H1 (cell line): ENCODE measurements at regions not wholly inside any gene's neighbourhood (a gene's known extent, or its start where the extent isn't known, plus 50 kb on each side); places are given as distances from the start of the nearest gene placed in this dataset.

ENCODE experiments used
- CTCF ChIA-PET: fragments of 300-600 bp; sonication (Branson Sonifier 250); formaldehyde crosslinking; loops from one replicate; lab custom pipeline; 2021; ENCODE audit not compliant: partially characterized antibody; lab: Charles Lee
- POLR2A ChIA-PET: fragments of 300-600 bp; sonication (Branson Sonifier 250); formaldehyde crosslinking; loops from one replicate; lab custom pipeline; 2021; ENCODE audit warnings: inconsistent platforms; ENCODE audit not compliant: partially characterized antibody; lab: Charles Lee
- DNase-seq, 2 experiments: peaks; one replicate each; pipeline versions ENCODE4 v3.0.0 to v3.0.0-alpha.2; 2010 to 2022; ENCODE audit warnings: low spot score in 2 of 2, low read depth in 1 of 2, mixed read lengths in 1 of 2
- FAIRE-seq: peaks from 2 replicates; lab custom pipeline; 2011; peaks lifted over from hg19 to GRCh38; lab: Jason Lieb, UNC
- H2AFZ ChIP-seq: 2 replicates; pipeline ENCODE4 v1.8.1; 2012; ENCODE audit warnings: low read length, inconsistent platforms
- H2AK5ac ChIP-seq: 2 replicates; pipeline ENCODE4 v1.6.1; 2013; ENCODE audit warnings: low read depth, low read length
- H2BK120ac ChIP-seq: replicated peaks from 2 replicates; pipeline ENCODE3; 2013; ENCODE audit warnings: low read depth, low read length, inconsistent platforms
- H2BK12ac ChIP-seq: 2 replicates; pipeline ENCODE4 v1.6.1; 2013; ENCODE audit warnings: low read depth, low read length
- H2BK15ac ChIP-seq: 2 replicates; pipeline ENCODE4 v1.6.1; 2013; ENCODE audit warnings: low read length
- H2BK20ac ChIP-seq: 2 replicates; pipeline ENCODE4 v1.6.1; 2013; ENCODE audit warnings: low read length
- H2BK5ac ChIP-seq: 2 replicates; pipeline ENCODE4 v1.6.1; 2013; ENCODE audit warnings: low read depth, low read length
- H3K14ac ChIP-seq: 2 replicates; pipeline ENCODE4 v1.6.1; 2013; ENCODE audit warnings: inconsistent platforms; ENCODE audit not compliant: insufficient read length
- H3K18ac ChIP-seq: 2 replicates; pipeline ENCODE4 v1.6.1; 2013; ENCODE audit warnings: low read length; ENCODE audit errors: extremely low read depth
- H3K23ac ChIP-seq: 2 replicates; pipeline ENCODE4 v1.6.1; 2013; ENCODE audit warnings: inconsistent platforms; ENCODE audit not compliant: insufficient read length
- H3K23me2 ChIP-seq: 2 replicates; pipeline ENCODE4 v1.6.1; 2013; ENCODE audit warnings: low read depth, low read length
- H3K27ac ChIP-seq: 2 replicates; pipeline ENCODE4 v1.6.1; 2011; ENCODE audit warnings: low read depth, low read length, inconsistent platforms
- H3K27me3 ChIP-seq, 4 experiments: replicated peaks in 1 of 4; 1 replicate in 1 of 4; 2 replicates in 3 of 4; pipeline versions ENCODE4 v1.6.1 to v1.8.1; 2011 to 2013; ENCODE audit warnings: low read length in 3 of 4, mild to moderate bottlenecking in 3 of 4, inconsistent platforms in 2 of 4, mixed read lengths in 2 of 4, moderate library complexity in 1 of 4; ENCODE audit not compliant: control insufficient read depth in 3 of 4, insufficient read depth in 3 of 4; ENCODE audit errors: extremely low read depth in 1 of 4
- H3K36me3 ChIP-seq, 4 experiments: 2 replicates each; pipeline versions ENCODE4 v1.6.1 to v1.8.1; 2011 to 2013; ENCODE audit warnings: mild to moderate bottlenecking in 4 of 4, low read length in 3 of 4, moderate library complexity in 2 of 4, control low read depth in 1 of 4, inconsistent platforms in 1 of 4; ENCODE audit not compliant: insufficient read depth in 4 of 4, control insufficient read depth in 2 of 4
- H3K4ac ChIP-seq: replicated peaks from 2 replicates; pipeline ENCODE3; 2013; ENCODE audit warnings: low read length, low read depth, mixed read lengths, inconsistent platforms; ENCODE audit not compliant: insufficient read length
- H3K4me1 ChIP-seq, 4 experiments: replicated peaks in 1 of 4; 1 replicate in 1 of 4; 2 replicates in 3 of 4; pipeline versions ENCODE4 v1.6.1 to v1.8.1; 2011 to 2013; ENCODE audit warnings: low read length in 3 of 4, inconsistent platforms in 2 of 4, mixed read lengths in 1 of 4; ENCODE audit not compliant: insufficient read depth in 4 of 4, control insufficient read depth in 3 of 4
- H3K4me2 ChIP-seq, 2 experiments: 2 replicates each; pipeline versions ENCODE4 v1.6.1 to v1.8.1; 2011 to 2013; ENCODE audit warnings: low read depth in 2 of 2, low read length in 2 of 2, control low read depth in 1 of 2, inconsistent platforms in 1 of 2, mild to moderate bottlenecking in 1 of 2; ENCODE audit not compliant: insufficient read depth in 1 of 2
- H3K4me3 ChIP-seq, 4 experiments: fragments of 200-600, 300-600 bp in 1 of 4; sonication (generic), shearing (Covaris generic), sonication (Bioruptor Twin) in 1 of 4; 2 replicates each; pipeline versions ENCODE4 v1.5.1 to v1.8.1; 2011 to 2016; ENCODE audit warnings: low read length in 4 of 4, low read depth in 3 of 4, control low read depth in 2 of 4, inconsistent platforms in 2 of 4, mild to moderate bottlenecking in 2 of 4, mixed read lengths in 1 of 4, moderate library complexity in 1 of 4; ENCODE audit not compliant: insufficient read depth in 2 of 4; ENCODE audit errors: extremely low read depth in 1 of 4
- H3K56ac ChIP-seq: replicated peaks from 2 replicates; pipeline ENCODE3; 2013; ENCODE audit warnings: low read depth, mild to moderate bottlenecking, mixed read lengths, low read length, inconsistent platforms; ENCODE audit not compliant: insufficient read length
- H3K79me1 ChIP-seq: 2 replicates; pipeline ENCODE4 v1.6.1; 2013; ENCODE audit warnings: low read depth, low read length, control low read depth
- H3K79me2 ChIP-seq, 2 experiments: 2 replicates each; pipeline versions ENCODE4 v1.6.1 to v1.8.1; 2012 to 2013; ENCODE audit warnings: low read length in 2 of 2, mild to moderate bottlenecking in 2 of 2, inconsistent platforms in 1 of 2; ENCODE audit not compliant: insufficient read depth in 2 of 2, control insufficient read depth in 1 of 2
- H3K9ac ChIP-seq, 4 experiments: replicated peaks in 1 of 4; 1 replicate in 1 of 4; 2 replicates in 3 of 4; pipeline versions ENCODE4 v1.6.1 to v1.8.1; 2011 to 2013; ENCODE audit warnings: low read depth in 3 of 4, low read length in 3 of 4, control low read depth in 2 of 4, mild to moderate bottlenecking in 2 of 4, moderate library complexity in 2 of 4, inconsistent platforms in 1 of 4; ENCODE audit errors: extremely low read depth in 1 of 4
- H3K9me3 ChIP-seq, 2 experiments: 2 replicates each; pipeline versions ENCODE4 v1.6.1 to v1.8.1; 2012 to 2013; ENCODE audit warnings: mild to moderate bottlenecking in 2 of 2, moderate library complexity in 2 of 2, control low read depth in 1 of 2, inconsistent platforms in 1 of 2, low read depth in 1 of 2, low read length in 1 of 2, mixed read lengths in 1 of 2; ENCODE audit not compliant: insufficient read depth in 2 of 2
- H4K20me1 ChIP-seq, 2 experiments: replicated peaks in 1 of 2; 2 replicates each; pipeline versions ENCODE3 to v1.8.1; 2011 to 2013; ENCODE audit warnings: inconsistent platforms in 2 of 2, low read length in 2 of 2, mild to moderate bottlenecking in 1 of 2; ENCODE audit not compliant: insufficient read depth in 2 of 2, control insufficient read depth in 1 of 2
- H4K5ac ChIP-seq: 2 replicates; pipeline ENCODE4 v1.6.1; 2013; ENCODE audit warnings: low read length, low read depth, mixed read lengths, inconsistent platforms; ENCODE audit not compliant: insufficient read length
- H4K8ac ChIP-seq: 2 replicates; pipeline ENCODE4 v1.8.0; 2013; ENCODE audit warnings: mild to moderate bottlenecking, moderate library complexity, low read length, inconsistent platforms; ENCODE audit not compliant: insufficient read depth; ENCODE audit errors: extremely low read depth
- H4K91ac ChIP-seq: replicated peaks from 2 replicates; pipeline ENCODE3; 2013; ENCODE audit warnings: low read length, mixed read lengths, inconsistent platforms; ENCODE audit not compliant: insufficient read length
- BCL11A ChIP-seq, 2 experiments: IDR thresholded peaks; one replicate each; pipeline ENCODE4 v1.6.1; 2011; ENCODE audit warnings: low read depth in 2 of 2, low read length in 2 of 2, mild to moderate bottlenecking in 2 of 2
- CEBPB ChIP-seq: IDR thresholded peaks from 2 replicates; pipeline ENCODE4 v1.6.1; 2012; ENCODE audit warnings: low read depth, low read length
- CTCF ChIP-seq, 3 experiments: IDR thresholded peaks; 1 replicate in 2 of 3; 2 replicates in 1 of 3; pipeline versions ENCODE4 v1.5.1 to v1.6.1; 2011; ENCODE audit warnings: low read length in 3 of 3, mild to moderate bottlenecking in 3 of 3, inconsistent platforms in 2 of 3, low read depth in 1 of 3, moderate library complexity in 1 of 3; ENCODE audit not compliant: insufficient read depth in 1 of 3; ENCODE audit errors: control extremely low read depth in 1 of 3
- EZH2 ChIP-seq: fragments of 200-600 bp; sonication (generic); IDR thresholded peaks from 2 replicates; pipeline ENCODE4 v1.7.1; 2012; ENCODE audit warnings: low read depth, mild to moderate bottlenecking, moderate library complexity, low read length, inconsistent platforms; ENCODE audit not compliant: severe bottlenecking
- RAD21 ChIP-seq, 2 experiments: IDR thresholded peaks in 1 of 2; conservative IDR thresholded peaks in 1 of 2; 2 replicates each; pipeline ENCODE4 v1.6.1; 2011; ENCODE audit warnings: low read depth in 2 of 2, low read length in 2 of 2, improper control_type of control experiment in 1 of 2, inconsistent platforms in 1 of 2, mild to moderate bottlenecking in 1 of 2, moderate library complexity in 1 of 2
- RFX5 ChIP-seq: IDR thresholded peaks from 2 replicates; pipeline ENCODE4 v1.6.1; 2011; ENCODE audit warnings: low read depth, low read length, improper control_type of control experiment, borderline replicate concordance
- RXRA ChIP-seq: IDR thresholded peaks from 2 replicates; pipeline ENCODE4 v1.6.1; 2011; ENCODE audit warnings: low read depth, mild to moderate bottlenecking, low read length, moderate library complexity; ENCODE audit not compliant: insufficient read depth
- TCF12 ChIP-seq: IDR thresholded peaks from 2 replicates; pipeline ENCODE4 v1.6.1; 2011; ENCODE audit warnings: low read depth, mild to moderate bottlenecking, low read length
- WGBS, 2 experiments: shearing (Covaris generic) in 1 of 2; methylation state at CpG; one replicate each; pipeline versions ENCODE4 v1.1.6 to v1.1.7; 2013 to 2015; ENCODE audit warnings: low lambda C conversion rate in 2 of 2, mixed read lengths in 2 of 2, inconsistent platforms in 1 of 2, low coverage in 1 of 2, missing lambda C conversion rate in 1 of 2; ENCODE audit not compliant: insufficient replicate concordance in 2 of 2, insufficient coverage in 1 of 2, insufficient read length in 1 of 2; ENCODE audit errors: extremely low coverage in 1 of 2, missing lambda C conversion rate in 1 of 2; 5-methylcytosine and 5-hydroxymethylcytosine counted together

GRCh38 chr14:76644855-76645518 lies 116.3 kb upstream of the VASH1 start:
- Histone ChIP-seq H4K91ac (no peak overlapping the region), H4K8ac (no peak overlapping the region), H2BK120ac (no peak overlapping the region), H4K20me1 (no peaks in the 10 kb centered on the region), H2AK5ac (no peak overlapping the region), H3K14ac (no peak overlapping the region), H3K79me1 (no peaks in the 10 kb centered on the region; the same call in 1 of the 2 replicates), H3K23me2 (no peaks in the 10 kb centered on the region), H3K4me3 (no peak overlapping the region), H3K23ac (no peak overlapping the region), H4K5ac (no peak overlapping the region), H3K27ac (no peak overlapping the region), H3K9ac (no peak overlapping the region), H3K36me3 (no peaks in the 10 kb centered on the region), H2BK5ac (no peak overlapping the region), H2BK15ac (no peak overlapping the region), H2AFZ (peak overlapping the region; percentile 74; the same call in 1 of the 2 replicates), H3K79me2 (no peaks in the 10 kb centered on the region), H3K4ac (no peak overlapping the region), H2BK20ac (no peak overlapping the region), H3K4me2 (no peak overlapping the region), H3K27me3 (no peaks in the 10 kb centered on the region), H3K4me1 (peaks cover 0 to 4% (median 1%) of the 10 kb centered on the region in 4 experiments; a peak in 2 of 7 replicates), H3K56ac (no peak overlapping the region), H3K18ac (no peak overlapping the region), H2BK12ac (no peak overlapping the region), H3K9me3 (no peaks in the 10 kb centered on the region)
- CTCF ChIA-PET: interaction anchor here (0.8 to 5.6 kb wide), 39 partner anchors 9 to 593 kb away, joined by 3 to 32 read pairs (median 5); partner anchors contain the start of gene ESRRB
- TF ChIP-seq RAD21 (IDR thresholded peaks at IDR 0.05 in 1 of 2, conservative IDR thresholded peaks at IDR 0.05 in 1 of 2; ENCODE audit: low read depth in 2 of 2, low read length in 2 of 2) (peak; percentile 96), CTCF (IDR thresholded peaks at IDR 0.05; ENCODE audit: control extremely low read depth in 1 of 3, insufficient read depth in 1 of 3, low read depth in 1 of 3, low read length in 3 of 3) (peak; percentile 86 to 92 (median 86)), RXRA (0 out of 2 replicates have a peak, but pooled peaks have one; percentile 53), BCL11A (IDR thresholded peaks at IDR 0.05; ENCODE audit: low read depth in 2 of 2, low read length in 2 of 2) (no peak), TCF12 (no peak), RFX5 (no peak), CEBPB (peak; percentile 81), EZH2 (no peak)
- 36% methylated on average over 13 of the region's 13 CpGs; no CpG with 5 or more reads in 1 of the 2 experiments for whole genome bisulfite sequencing, 2 experiments
- DNase-seq (peak; percentile 17 to 82), FAIRE-seq (peak; percentile 89)
- POLR2A ChIA-PET: no interaction called here
